ENCODE measurements at regions not wholly inside any gene's neighbourhood (a gene's known extent, or its start where the extent isn't known, plus 50 kb on each side); places are given as distances from the start of the nearest gene placed in this dataset.

GRCh38 chr4:182063651-182064050 lies 179.6 kb upstream of the TENM3 start:
- DNase-seq (no peak), ATAC-seq (no peak)
- Histone ChIP-seq H3K27ac (no peak overlapping the region), H3K27me3 (no peaks in the 10 kb centered on the region), H3K9me3 (no peaks in the 10 kb centered on the region), H3K4me1 (no peaks in the 10 kb centered on the region), H3K36me3 (no peaks in the 10 kb centered on the region), H3K4me3 (no peak overlapping the region)
- 83 to 88% (median 84%) methylated on average over 2 of the region's 2 CpGs for WGBS, 4 donors
- TF ChIP-seq CTCF (IDR thresholded peaks at IDR 0.05), result no peak
- no peak for TF ChIP-seq POLR2A (IDR thresholded peaks at IDR 0.05)
- intact Hi-C loops (cut with DNase I), result no loop called here

GRCh38 chr4:182065255-182065654 lies 177.9 kb upstream of the TENM3 start:
- Histone ChIP-seq H3K4me1 (no peaks in the 10 kb centered on the region), H3K36me3 (no peaks in the 10 kb centered on the region), H3K27ac (no peak overlapping the region), H3K9me3 (no peaks in the 10 kb centered on the region), H3K4me3 (no peak overlapping the region), H3K27me3 (no peaks in the 10 kb centered on the region)
- no peak for ATAC-seq
- 41 to 63% (median 46%) methylated on average over 17 of the region's 17 CpGs for WGBS, 4 donors
- TF ChIP-seq CTCF (IDR thresholded peaks at IDR 0.05), result no peak
- no peak for TF ChIP-seq POLR2A (IDR thresholded peaks at IDR 0.05)
- intact Hi-C loops (cut with DNase I), result no loop called here
- no peak for DNase-seq

DNA sequence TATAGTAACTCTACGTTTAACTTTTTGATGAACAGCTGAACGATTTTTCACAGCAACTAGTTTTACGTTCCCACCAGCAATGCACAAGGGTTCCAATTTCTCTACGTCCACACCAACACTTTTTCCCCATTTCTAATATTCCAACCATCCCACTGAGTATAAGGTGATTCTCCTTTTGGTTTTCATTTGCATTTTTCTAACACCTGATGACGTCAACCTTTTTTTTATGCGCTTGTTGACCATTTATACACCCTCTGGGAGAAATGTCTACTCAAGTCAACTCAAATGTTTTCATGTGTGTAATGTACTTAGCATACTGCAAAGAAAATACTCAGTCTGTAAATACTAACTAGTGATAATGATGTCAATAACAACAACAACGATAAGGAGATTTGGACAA lies 177.2 kb upstream of the TENM3 start:
- ATAC-seq, result no peak
- Histone ChIP-seq H3K4me3 (no peak overlapping the region), H3K27me3 (no peaks in the 10 kb centered on the region), H3K27ac (no peak overlapping the region), H3K9me3 (no peaks in the 10 kb centered on the region), H3K36me3 (no peaks in the 10 kb centered on the region), H3K4me1 (no peaks in the 10 kb centered on the region)
- DNase-seq, result no peak
- intact Hi-C loops (cut with DNase I), result no loop called here
- TF ChIP-seq POLR2A (IDR thresholded peaks at IDR 0.05) (no peak), CTCF (IDR thresholded peaks at IDR 0.05) (no peak)
- 89 to 94% (median 91%) methylated on average over 7 of the region's 7 CpGs for WGBS, 4 donors

DNA sequence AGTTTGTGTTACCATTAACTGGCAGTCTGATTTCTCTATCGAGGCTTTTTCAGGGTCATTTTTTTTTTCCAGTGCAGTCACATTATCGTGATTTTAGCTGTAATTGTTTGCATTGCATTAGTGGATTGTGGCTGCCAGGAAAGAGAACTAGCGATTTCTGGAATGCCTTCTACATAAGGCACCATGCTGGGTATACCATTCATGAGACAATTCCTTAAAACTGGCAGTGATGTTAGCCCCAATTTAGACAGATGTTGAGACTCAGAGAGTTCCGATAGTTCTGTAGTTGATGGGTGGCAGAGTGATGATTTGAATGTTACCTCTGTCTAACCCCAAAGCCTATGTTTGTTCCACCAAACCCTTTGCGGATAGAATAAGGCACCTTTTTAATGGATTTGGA lies 175.4 kb upstream of the TENM3 start:
- TF ChIP-seq CTCF (IDR thresholded peaks at IDR 0.05) (no peak), POLR2A (IDR thresholded peaks at IDR 0.05) (no peak)
- Histone ChIP-seq H3K4me3 (no peak overlapping the region), H3K9me3 (peaks cover 0 to 8% (median 0%) of the 10 kb centered on the region in 12 donors), H3K27ac (no peak overlapping the region), H3K27me3 (no peaks in the 10 kb centered on the region), H3K4me1 (no peaks in the 10 kb centered on the region), H3K36me3 (no peaks in the 10 kb centered on the region)
- intact Hi-C loops (cut with DNase I), result no loop called here
- DNase-seq (no peak), ATAC-seq (no peak)
- 78 to 91% (median 84%) methylated on average over 5 of the region's 5 CpGs for WGBS, 4 donors

All from heart left ventricle (tissue), 16 donors.